ENCODE measurements at regions not wholly inside any gene's neighbourhood (a gene's known extent, or its start where the extent isn't known, plus 50 kb on each side); places are given as distances from the start of the nearest gene placed in this dataset.

DNA sequence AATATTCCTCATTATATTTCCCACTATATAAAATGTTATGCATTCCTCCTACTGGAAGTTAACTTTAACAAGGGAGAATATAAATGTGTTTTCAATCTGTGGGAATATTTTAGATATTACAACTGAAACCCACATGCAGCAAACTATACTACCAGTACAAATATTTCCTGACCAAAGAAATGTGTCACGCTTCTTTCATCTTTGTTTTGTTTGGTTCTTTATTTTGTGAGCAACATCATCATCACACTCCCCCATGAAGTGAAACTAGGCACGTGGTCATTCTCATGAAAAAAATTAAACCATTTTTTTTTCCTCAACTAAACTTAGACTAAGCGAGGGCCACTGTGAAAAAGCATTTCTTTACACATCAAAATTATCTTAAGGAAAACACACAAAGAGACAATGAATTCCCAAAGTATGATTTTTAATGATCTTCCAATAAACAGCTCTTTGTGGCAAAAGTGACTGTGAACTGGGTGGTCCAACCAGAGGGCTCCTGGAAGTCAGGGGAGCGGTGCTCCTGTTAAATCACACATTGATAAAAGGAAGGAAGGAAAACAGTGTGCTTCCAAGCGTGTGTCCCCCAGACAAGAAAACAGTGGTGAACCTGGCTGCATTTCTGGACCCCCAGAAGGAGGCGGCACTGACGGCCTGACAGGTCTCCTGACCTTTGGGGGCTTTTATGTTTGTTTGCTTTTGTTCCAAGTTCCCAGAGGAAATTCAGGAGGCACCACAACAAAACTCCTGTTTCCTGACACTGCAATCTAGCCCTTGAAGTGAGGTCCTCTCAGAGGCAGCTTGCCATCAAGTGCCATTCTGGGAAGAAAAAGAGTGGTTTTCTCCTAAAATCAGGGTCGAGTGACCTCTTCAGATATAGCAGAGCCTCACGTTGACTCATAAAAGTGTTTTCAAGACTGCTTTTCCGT, 166.8 kb upstream of the FOXQ1 start:
- H3K27me3 ChIP-seq (replicated peaks): no peaks in the 10 kb centered on the region
- no peak overlapping the region for H3K4me3 ChIP-seq (ENCODE audit: low read depth, low read length)
- no peak for DNase-seq
- in situ Hi-C loops (cut with HindIII; ENCODE audit: low pct_ligation_motif_present, low sequenced_read_pairs): no loop called here
- no peak overlapping the region for H3K27ac ChIP-seq
- TF ChIP-seq, protein P1, sequence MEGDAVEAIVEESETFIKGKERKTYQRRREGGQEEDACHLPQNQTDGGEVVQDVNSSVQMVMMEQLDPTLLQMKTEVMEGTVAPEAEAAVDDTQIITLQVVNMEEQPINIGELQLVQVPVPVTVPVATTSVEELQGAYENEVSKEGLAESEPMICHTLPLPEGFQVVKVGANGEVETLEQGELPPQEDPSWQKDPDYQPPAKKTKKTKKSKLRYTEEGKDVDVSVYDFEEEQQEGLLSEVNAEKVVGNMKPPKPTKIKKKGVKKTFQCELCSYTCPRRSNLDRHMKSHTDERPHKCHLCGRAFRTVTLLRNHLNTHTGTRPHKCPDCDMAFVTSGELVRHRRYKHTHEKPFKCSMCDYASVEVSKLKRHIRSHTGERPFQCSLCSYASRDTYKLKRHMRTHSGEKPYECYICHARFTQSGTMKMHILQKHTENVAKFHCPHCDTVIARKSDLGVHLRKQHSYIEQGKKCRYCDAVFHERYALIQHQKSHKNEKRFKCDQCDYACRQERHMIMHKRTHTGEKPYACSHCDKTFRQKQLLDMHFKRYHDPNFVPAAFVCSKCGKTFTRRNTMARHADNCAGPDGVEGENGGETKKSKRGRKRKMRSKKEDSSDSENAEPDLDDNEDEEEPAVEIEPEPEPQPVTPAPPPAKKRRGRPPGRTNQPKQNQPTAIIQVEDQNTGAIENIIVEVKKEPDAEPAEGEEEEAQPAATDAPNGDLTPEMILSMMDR (IDR thresholded peaks at IDR 0.05; ENCODE audit: low read depth, low read length, missing control alignments): no peak
- no peaks in the 10 kb centered on the region for H3K36me3 ChIP-seq (replicated peaks)

DNA sequence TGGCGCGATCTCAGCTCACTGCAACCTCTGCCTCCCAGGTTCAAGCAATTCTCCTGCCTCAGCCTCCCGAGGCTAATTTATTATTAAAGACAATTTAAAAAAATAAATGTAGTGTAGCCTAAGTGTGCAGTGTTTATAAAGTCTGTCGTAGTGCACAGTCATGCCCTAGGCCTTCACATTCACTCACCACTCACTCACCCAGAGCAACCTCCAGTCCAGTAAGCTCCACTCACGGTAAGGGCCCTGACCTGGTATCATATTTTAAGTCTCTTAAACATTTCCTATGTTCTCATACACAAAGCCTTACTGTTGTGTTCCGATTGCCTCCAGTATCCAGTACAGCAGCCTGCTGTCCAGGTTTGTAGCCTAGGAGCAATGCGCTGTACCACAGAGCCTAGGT, 168.2 kb upstream of the FOXQ1 start:
- no peaks in the 10 kb centered on the region for H3K36me3 ChIP-seq (replicated peaks)
- TF ChIP-seq, protein P1 (IDR thresholded peaks at IDR 0.05; ENCODE audit: low read depth, low read length, missing control alignments): no peak
- in situ Hi-C loops (cut with HindIII; ENCODE audit: low pct_ligation_motif_present, low sequenced_read_pairs): no loop called here
- DNase-seq: no peak
- no peaks in the 10 kb centered on the region for H3K27me3 ChIP-seq (replicated peaks)
- no peak overlapping the region for H3K4me3 ChIP-seq (ENCODE audit: low read depth, low read length)
- no peak overlapping the region for H3K27ac ChIP-seq

DNA sequence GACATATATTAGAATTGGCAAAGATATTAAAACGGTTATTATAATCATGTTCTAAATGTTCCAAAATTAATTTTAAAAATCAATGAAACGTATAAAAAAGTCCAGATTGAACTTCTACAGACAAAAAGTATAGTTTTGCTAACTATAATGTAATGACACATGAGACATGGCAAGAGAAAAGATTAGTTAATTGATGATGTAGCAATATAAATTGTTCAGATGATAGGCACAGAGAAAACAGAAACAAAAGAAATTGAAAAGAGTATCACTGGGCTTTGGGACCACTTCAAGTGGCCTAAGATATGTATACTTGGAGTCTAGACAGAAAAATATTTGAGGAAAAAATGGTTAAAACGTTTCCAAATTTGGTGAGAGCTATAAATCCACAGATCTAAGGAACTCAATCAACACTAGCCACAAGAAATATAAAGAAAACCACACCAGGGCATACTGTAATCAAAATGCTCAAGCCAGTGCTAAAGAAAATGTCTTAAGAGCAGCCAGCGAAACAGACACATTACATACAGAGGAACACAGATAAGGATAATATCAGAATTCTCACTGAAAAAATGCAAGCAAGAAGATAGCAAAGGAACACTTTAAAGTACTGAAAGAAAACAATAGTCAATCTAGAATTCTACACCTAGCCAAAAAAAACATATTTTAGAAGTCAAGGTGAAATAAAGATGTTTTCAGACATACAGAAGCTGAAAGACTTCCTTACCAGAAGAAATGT, 172.6 kb upstream of the FOXQ1 start:
- H3K27me3 ChIP-seq (replicated peaks): no peaks in the 10 kb centered on the region
- in situ Hi-C loops (cut with HindIII; ENCODE audit: low pct_ligation_motif_present, low sequenced_read_pairs): no loop called here
- H3K27ac ChIP-seq: no peak overlapping the region
- H3K4me3 ChIP-seq (ENCODE audit: low read depth, low read length): no peak overlapping the region
- TF ChIP-seq, protein P1 (IDR thresholded peaks at IDR 0.05; ENCODE audit: low read depth, low read length, missing control alignments): no peak
- no peak for DNase-seq
- no peaks in the 10 kb centered on the region for H3K36me3 ChIP-seq (replicated peaks)

DNA sequence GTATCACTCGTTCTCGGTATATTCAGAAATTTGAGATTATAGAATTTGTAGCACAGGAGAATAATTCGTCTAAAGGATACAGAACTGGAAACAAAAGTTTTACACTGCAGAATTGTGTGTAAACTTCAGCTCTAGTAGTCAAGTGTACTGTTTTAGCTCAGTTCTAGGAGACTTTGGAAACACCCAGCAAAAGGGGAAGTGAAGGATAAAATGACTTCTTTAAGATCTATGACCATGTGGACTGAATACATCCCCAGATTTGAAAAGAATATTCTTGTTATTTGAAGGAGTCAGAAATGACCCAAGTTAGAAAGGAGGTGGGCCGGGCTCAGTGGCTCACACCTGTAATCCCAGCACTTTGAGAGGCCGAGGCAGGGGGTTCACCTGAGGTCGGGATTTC, 174.0 kb upstream of the FOXQ1 start:
- DNase-seq: no peak

DNA sequence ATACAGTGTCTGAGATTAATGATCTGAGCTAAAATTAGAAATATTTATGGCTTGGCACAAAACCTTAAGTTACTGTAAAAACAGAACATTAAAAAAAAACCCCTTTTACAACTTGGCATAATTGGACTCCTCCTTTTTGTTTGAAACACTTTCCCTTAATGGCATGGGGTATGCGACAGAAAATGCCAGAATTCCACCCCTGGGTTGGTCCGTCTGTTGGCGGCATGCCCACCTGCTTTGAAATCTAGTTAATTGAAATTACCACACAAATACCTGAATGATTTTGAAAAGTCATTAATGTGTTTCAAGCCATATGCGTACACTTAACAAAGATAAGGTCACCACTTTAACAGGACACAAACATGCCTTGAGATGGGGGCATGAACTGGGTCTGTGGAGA, 175.1 kb upstream of the FOXQ1 start:
- Histone ChIP-seq H3K27me3 (replicated peaks) (no peaks in the 10 kb centered on the region), H3K27ac (no peak overlapping the region), H3K36me3 (replicated peaks) (no peaks in the 10 kb centered on the region), H3K4me3 (ENCODE audit: low read depth, low read length) (no peak overlapping the region)
- no peak for DNase-seq
- in situ Hi-C loops (cut with HindIII; ENCODE audit: low pct_ligation_motif_present, low sequenced_read_pairs): no loop called here
- TF ChIP-seq, protein P1 (IDR thresholded peaks at IDR 0.05; ENCODE audit: low read depth, low read length, missing control alignments): no peak

More for the DNA sequence above, 174.0 kb upstream of the FOXQ1 start:
- in situ Hi-C loops (cut with HindIII; ENCODE audit: low pct_ligation_motif_present, low sequenced_read_pairs): no loop called here
- Histone ChIP-seq H3K36me3 (replicated peaks) (no peaks in the 10 kb centered on the region), H3K27ac (no peak overlapping the region), H3K4me3 (ENCODE audit: low read depth, low read length) (no peak overlapping the region), H3K27me3 (replicated peaks) (no peaks in the 10 kb centered on the region)
- TF ChIP-seq, protein P1 (IDR thresholded peaks at IDR 0.05; ENCODE audit: low read depth, low read length, missing control alignments): no peak
